Hepatic stellate cell (primary cell): ENCODE measurements at regions not wholly inside any gene's neighbourhood (a gene's known extent, or its start where the extent isn't known, plus 50 kb on each side); places are given as distances from the start of the nearest gene placed in this dataset.
A peak's percentile ranks its signal among the peaks of the same experiment; 100 is the strongest.

ENCODE experiments used
- DNase-seq: peaks from one replicate; pipeline ENCODE4 v3.0.0; 2011; ENCODE audit warnings: low spot score

- DNase-seq = no peak
These were observed 494.6 kb downstream of the RFC3 start for GRCh38 chr13:34312578-34312977.

GRCh38 chr13:34320084-34320483 lies 502.1 kb downstream of the RFC3 start:
- DNase-seq = no peak

GRCh38 chr13:34322014-34322742 lies 504.2 kb downstream of the RFC3 start:
- no peak for DNase-seq

GRCh38 chr13:34322743-34323074 lies 504.8 kb downstream of the RFC3 start:
- DNase-seq = no peak

GRCh38 chr13:34335014-34336007 lies 517.4 kb downstream of the RFC3 start:
- no peak for DNase-seq

- DNase-seq = no peak
These were observed 520.2 kb downstream of the RFC3 start for GRCh38 chr13:34338102-34338501.

- no peak for DNase-seq
These were observed 522.6 kb downstream of the RFC3 start for GRCh38 chr13:34340534-34340933.

- DNase-seq = no peak
These were observed 525.5 kb downstream of the RFC3 start for GRCh38 chr13:34343413-34343940.

- DNase-seq = no peak
These were observed 526.9 kb downstream of the RFC3 start for GRCh38 chr13:34344816-34345215.

GRCh38 chr13:34345258-34345965 lies 527.5 kb downstream of the RFC3 start:
- DNase-seq = no peak

- no peak for DNase-seq
These were observed 528.7 kb downstream of the RFC3 start for GRCh38 chr13:34346626-34347025.

- no peak for DNase-seq
These were observed 530.0 kb downstream of the RFC3 start for GRCh38 chr13:34347784-34348573.

- DNase-seq = peak; percentile 68
These were observed 531.3 kb downstream of the RFC3 start for GRCh38 chr13:34349091-34349722.

GRCh38 chr13:34350671-34351070 lies 532.7 kb downstream of the RFC3 start:
- no peak for DNase-seq

GRCh38 chr13:34351134-34351533 lies 533.2 kb downstream of the RFC3 start:
- DNase-seq = no peak

GRCh38 chr13:34352958-34353357 lies 535.0 kb downstream of the RFC3 start:
- no peak for DNase-seq

- no peak for DNase-seq
These were observed 538.9 kb downstream of the RFC3 start for GRCh38 chr13:34356686-34357434.

GRCh38 chr13:34357435-34358232 lies 539.7 kb downstream of the RFC3 start:
- peak; percentile 66 for DNase-seq

GRCh38 chr13:34358811-34359513 lies 541.0 kb downstream of the RFC3 start:
- peak; percentile 53 for DNase-seq
